ENCODE measurements at regions not wholly inside any gene's neighbourhood (a gene's known extent, or its start where the extent isn't known, plus 50 kb on each side); places are given as distances from the start of the nearest gene placed in this dataset.

DNA sequence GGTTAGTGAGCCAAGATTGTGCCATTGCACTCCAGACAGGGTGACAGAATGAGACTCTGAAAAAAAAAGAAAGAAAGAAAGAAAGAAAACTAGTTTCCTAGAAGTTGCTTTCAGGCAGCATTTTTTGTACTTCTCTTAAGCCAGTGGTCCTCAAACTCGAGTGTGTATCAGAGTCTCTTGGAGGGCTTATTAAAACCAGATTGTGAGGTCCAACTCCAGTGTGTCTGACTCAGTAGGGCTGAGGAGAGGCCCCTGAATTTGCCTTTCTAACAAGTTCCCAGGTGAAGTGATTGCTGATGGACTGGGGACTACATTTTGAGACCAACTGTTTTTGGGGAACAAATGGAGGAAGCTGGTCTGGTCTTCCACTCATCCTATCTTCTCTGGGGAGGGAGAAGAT is 57.5 kb upstream of the VSTM5 start:
- Histone ChIP-seq H3K36me3 (ENCODE audit: control insufficient read depth in 4 of 4, insufficient read depth in 3 of 4, low read depth in 1 of 4, low read length in 3 of 4) (no peaks in the 10 kb centered on the region), H3K4me3 (ENCODE audit: low read depth in 1 of 3, low read length in 3 of 3) (no peak overlapping the region), H3K27me3 (ENCODE audit: control insufficient read depth in 4 of 4, insufficient read depth in 4 of 4, low read length in 3 of 4) (no peaks in the 10 kb centered on the region), H3K27ac (ENCODE audit: low read depth in 1 of 2, low read length in 2 of 2) (no peak overlapping the region), H3K9ac (ENCODE audit: low read depth in 1 of 2, low read length in 2 of 2) (no peak overlapping the region), H3K9me3 (ENCODE audit: control insufficient read depth in 4 of 4, low read length in 3 of 4) (no peaks in the 10 kb centered on the region), H3K4me1 (ENCODE audit: control insufficient read depth in 4 of 4, insufficient read depth in 4 of 4, low read length in 3 of 4) (peaks cover 0 to 2% (median 0%) of the 10 kb centered on the region in 4 donors)
- DNase-seq (ENCODE audit: low spot score), result no peak
- 44% methylated on average over 1 of the region's 1 CpG for WGBS
- TF ChIP-seq GABPA (IDR thresholded peaks at IDR 0.05 in 1 of 2, conservative IDR thresholded peaks at IDR 0.05 in 1 of 2) (no peak), FOXA1 (IDR thresholded peaks at IDR 0.05) (no peak), EGR1 (IDR thresholded peaks at IDR 0.05; ENCODE audit: low read depth in 2 of 2) (no peak), RAD21 (IDR thresholded peaks at IDR 0.05) (no peak), YY1 (IDR thresholded peaks at IDR 0.05) (no peak)
- TF ChIP-seq, protein P1, sequence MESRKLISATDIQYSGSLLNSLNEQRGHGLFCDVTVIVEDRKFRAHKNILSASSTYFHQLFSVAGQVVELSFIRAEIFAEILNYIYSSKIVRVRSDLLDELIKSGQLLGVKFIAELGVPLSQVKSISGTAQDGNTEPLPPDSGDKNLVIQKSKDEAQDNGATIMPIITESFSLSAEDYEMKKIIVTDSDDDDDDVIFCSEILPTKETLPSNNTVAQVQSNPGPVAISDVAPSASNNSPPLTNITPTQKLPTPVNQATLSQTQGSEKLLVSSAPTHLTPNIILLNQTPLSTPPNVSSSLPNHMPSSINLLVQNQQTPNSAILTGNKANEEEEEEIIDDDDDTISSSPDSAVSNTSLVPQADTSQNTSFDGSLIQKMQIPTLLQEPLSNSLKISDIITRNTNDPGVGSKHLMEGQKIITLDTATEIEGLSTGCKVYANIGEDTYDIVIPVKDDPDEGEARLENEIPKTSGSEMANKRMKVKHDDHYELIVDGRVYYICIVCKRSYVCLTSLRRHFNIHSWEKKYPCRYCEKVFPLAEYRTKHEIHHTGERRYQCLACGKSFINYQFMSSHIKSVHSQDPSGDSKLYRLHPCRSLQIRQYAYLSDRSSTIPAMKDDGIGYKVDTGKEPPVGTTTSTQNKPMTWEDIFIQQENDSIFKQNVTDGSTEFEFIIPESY (IDR thresholded peaks at IDR 0.05), result no peak

DNA sequence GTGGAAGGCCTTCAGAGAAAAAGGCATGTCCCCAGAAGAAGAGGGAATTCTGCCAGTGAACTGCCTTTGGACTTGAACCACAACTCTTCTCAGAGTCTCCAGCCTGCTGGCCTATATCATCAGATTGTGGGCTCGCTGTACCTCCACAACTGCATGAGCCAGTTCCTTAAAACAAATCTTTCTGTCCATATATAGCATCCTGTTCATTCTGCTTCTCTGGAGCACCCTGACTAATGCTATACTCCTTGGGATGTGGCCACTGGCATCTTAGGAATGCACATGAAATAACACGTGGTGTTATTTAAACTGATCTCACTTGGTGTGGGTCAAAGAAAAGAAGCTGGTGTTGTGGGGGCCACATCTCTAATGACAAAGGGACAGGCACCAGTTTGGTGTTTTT is 58.3 kb upstream of the VSTM5 start:
- Histone ChIP-seq H3K9me3 (ENCODE audit: control insufficient read depth in 4 of 4, low read length in 3 of 4) (no peaks in the 10 kb centered on the region), H3K36me3 (ENCODE audit: control insufficient read depth in 4 of 4, insufficient read depth in 3 of 4, low read depth in 1 of 4, low read length in 3 of 4) (no peaks in the 10 kb centered on the region), H3K27ac (ENCODE audit: low read depth in 1 of 2, low read length in 2 of 2) (no peak overlapping the region), H3K4me1 (ENCODE audit: control insufficient read depth in 4 of 4, insufficient read depth in 4 of 4, low read length in 3 of 4) (peaks cover 0 to 2% (median 0%) of the 10 kb centered on the region in 4 donors), H3K4me3 (ENCODE audit: low read depth in 1 of 3, low read length in 3 of 3) (no peak overlapping the region), H3K9ac (ENCODE audit: low read depth in 1 of 2, low read length in 2 of 2) (no peak overlapping the region), H3K27me3 (ENCODE audit: control insufficient read depth in 4 of 4, insufficient read depth in 4 of 4, low read length in 3 of 4) (no peaks in the 10 kb centered on the region)
- 55% methylated on average over 2 of the region's 2 CpGs for WGBS
- DNase-seq (ENCODE audit: low spot score), result no peak
- TF ChIP-seq, protein P2, sequence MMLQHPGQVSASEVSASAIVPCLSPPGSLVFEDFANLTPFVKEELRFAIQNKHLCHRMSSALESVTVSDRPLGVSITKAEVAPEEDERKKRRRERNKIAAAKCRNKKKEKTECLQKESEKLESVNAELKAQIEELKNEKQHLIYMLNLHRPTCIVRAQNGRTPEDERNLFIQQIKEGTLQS (IDR thresholded peaks at IDR 0.05), result no peak
- TF ChIP-seq, protein P3, sequence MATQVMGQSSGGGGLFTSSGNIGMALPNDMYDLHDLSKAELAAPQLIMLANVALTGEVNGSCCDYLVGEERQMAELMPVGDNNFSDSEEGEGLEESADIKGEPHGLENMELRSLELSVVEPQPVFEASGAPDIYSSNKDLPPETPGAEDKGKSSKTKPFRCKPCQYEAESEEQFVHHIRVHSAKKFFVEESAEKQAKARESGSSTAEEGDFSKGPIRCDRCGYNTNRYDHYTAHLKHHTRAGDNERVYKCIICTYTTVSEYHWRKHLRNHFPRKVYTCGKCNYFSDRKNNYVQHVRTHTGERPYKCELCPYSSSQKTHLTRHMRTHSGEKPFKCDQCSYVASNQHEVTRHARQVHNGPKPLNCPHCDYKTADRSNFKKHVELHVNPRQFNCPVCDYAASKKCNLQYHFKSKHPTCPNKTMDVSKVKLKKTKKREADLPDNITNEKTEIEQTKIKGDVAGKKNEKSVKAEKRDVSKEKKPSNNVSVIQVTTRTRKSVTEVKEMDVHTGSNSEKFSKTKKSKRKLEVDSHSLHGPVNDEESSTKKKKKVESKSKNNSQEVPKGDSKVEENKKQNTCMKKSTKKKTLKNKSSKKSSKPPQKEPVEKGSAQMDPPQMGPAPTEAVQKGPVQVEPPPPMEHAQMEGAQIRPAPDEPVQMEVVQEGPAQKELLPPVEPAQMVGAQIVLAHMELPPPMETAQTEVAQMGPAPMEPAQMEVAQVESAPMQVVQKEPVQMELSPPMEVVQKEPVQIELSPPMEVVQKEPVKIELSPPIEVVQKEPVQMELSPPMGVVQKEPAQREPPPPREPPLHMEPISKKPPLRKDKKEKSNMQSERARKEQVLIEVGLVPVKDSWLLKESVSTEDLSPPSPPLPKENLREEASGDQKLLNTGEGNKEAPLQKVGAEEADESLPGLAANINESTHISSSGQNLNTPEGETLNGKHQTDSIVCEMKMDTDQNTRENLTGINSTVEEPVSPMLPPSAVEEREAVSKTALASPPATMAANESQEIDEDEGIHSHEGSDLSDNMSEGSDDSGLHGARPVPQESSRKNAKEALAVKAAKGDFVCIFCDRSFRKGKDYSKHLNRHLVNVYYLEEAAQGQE (IDR thresholded peaks at IDR 0.05), result no peak
- TF ChIP-seq TAF1 (conservative IDR thresholded peaks at IDR 0.05) (no peak), HNF4G (IDR thresholded peaks at IDR 0.05) (no peak), EGR1 (IDR thresholded peaks at IDR 0.05; ENCODE audit: low read depth in 2 of 2) (no peak), GABPA (IDR thresholded peaks at IDR 0.05 in 1 of 2, conservative IDR thresholded peaks at IDR 0.05 in 1 of 2) (no peak), NR2F2 (IDR thresholded peaks at IDR 0.05) (no peak), SP1 (IDR thresholded peaks at IDR 0.05) (no peak)
- TF ChIP-seq, protein P4, sequence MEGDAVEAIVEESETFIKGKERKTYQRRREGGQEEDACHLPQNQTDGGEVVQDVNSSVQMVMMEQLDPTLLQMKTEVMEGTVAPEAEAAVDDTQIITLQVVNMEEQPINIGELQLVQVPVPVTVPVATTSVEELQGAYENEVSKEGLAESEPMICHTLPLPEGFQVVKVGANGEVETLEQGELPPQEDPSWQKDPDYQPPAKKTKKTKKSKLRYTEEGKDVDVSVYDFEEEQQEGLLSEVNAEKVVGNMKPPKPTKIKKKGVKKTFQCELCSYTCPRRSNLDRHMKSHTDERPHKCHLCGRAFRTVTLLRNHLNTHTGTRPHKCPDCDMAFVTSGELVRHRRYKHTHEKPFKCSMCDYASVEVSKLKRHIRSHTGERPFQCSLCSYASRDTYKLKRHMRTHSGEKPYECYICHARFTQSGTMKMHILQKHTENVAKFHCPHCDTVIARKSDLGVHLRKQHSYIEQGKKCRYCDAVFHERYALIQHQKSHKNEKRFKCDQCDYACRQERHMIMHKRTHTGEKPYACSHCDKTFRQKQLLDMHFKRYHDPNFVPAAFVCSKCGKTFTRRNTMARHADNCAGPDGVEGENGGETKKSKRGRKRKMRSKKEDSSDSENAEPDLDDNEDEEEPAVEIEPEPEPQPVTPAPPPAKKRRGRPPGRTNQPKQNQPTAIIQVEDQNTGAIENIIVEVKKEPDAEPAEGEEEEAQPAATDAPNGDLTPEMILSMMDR (IDR thresholded peaks at IDR 0.05; ENCODE audit: low read depth, low read length, missing input control), result no peak
